Renal cortex interstitium (tissue), 11 donors: ENCODE measurements at regions not wholly inside any gene's neighbourhood (a gene's known extent, or its start where the extent isn't known, plus 50 kb on each side); places are given as distances from the start of the nearest gene placed in this dataset.
"Not testable (repeated sequence)": the region's sequence is repeated elsewhere in the genome, so short reads cannot be mapped to it uniquely, and the experiment has no call there.

Experiments used
- DNase-seq, 11 donors: peaks; one replicate each; pipeline ENCODE4 v3.0.0-alpha.2; 2013; ENCODE audit warnings: low read depth in 9 of 11, low spot score in 4 of 11; ENCODE audit errors: extremely low read depth in 1 of 11

DNA sequence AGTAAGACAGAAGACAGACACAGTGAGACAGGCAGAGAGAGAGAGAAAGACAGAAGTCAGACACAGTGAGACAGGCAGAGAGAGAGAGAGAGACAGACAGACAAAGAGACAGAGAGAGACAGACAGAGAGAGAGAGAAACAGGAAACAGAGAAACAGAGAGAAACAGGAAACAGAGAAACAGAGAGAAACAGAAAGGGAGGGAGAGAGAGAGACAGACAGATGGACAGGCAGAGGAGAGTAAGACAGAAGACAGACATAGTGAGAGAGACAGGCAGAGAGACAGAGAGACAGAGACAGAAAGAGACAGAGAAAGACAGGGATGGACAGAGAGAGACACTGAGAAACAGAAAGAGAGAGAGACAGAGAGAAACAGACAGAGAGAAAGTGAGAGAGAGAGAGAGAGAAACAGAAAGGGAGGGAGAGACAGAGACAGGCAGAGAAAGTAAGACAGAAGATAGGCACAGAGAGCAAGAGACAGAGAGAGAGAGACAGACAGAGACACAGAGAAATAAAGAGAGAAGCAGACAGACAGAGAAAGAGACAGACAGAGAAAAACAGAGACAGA lies 109.3 kb upstream of the ANKRD30BL start:
- DNase-seq = no peak

- not testable (repeated sequence) for DNase-seq
These were observed 110.0 kb upstream of the ANKRD30BL start for GRCh38 chr2:132271794-132272193.

DNA sequence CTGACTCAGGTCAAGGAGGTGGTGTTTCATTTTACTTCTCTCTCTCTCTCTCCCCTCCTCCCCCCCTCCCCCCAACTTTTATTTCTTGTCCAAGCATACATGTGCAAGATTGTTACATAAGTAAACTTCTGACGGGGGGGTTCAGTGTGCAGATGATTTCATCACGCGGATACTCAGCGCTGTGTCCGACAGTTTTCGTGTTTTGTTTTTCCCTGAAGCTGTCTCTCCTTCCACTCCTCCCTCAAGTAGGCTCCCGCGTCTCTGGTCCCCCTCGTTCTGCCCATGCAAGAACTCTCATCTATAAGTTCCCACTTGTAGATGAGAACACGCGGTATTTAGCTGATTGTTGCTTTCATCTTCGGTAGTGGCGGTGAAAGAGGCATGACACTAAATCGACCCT lies 111.0 kb upstream of the ANKRD30BL start:
- DNase-seq = no peak

GRCh38 chr2:132273585-132273984 lies 111.8 kb upstream of the ANKRD30BL start:
- DNase-seq = not testable (repeated sequence)

DNA sequence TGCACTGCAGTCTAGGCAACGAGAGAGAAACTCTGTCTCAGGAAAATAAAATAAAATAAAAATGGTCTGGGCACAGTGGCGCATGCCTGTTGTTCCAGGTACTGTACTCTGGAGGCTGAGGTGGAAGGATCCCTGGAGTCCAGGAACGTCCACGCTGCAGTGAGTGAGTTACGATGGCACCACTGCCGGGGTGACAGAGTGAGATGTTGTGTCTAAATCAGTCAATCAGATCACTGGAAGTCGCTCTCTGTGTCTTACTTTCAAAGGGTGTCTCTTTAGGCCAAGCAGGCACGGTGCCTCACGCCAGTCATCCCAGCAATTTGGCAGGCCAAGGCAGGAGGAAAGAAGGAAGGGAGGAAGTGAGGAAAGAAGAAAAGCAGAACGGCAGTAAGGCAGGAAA lies 112.2 kb upstream of the ANKRD30BL start:
- no peak for DNase-seq

DNA sequence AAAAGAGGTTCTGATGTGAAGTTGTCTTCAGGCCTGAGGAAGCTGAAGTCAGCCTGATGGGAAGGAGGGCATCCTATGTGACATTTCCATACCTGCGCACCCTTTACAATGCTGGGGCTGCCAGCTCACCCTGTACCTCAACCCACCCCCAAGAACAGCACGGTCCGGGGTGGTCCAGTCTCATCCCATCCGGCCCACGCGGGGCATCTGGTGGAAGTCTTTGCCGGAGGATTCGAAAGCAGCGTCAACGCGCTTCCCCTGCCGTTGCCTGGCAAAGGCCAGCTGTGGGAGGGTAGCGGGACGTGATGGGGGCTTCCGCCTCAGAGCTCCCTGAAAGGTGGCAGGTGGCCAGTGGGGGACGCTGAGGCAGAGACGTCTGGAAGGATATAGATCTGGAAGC lies 113.6 kb upstream of the ANKRD30BL start:
- no peak for DNase-seq

DNA sequence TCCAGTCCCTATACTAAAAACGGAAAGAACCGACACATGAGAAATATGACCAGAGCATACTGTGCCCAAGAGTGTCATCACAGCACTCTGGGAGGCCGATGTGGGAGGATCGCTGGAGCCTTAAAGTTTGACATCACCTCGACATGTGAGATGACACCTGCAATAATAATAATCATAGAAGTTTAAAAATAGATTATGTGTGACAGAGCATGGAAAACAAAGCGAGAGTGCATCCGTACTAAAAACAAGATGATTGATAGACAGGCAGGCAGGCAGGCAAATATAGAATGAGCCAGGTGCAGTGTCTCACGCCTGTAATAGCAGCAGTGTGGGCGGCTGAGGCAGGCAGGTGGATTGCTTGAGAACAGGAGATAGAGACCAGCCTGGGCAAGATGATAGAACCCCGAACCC lies 114.8 kb upstream of the ANKRD30BL start:
- DNase-seq = no peak

DNA sequence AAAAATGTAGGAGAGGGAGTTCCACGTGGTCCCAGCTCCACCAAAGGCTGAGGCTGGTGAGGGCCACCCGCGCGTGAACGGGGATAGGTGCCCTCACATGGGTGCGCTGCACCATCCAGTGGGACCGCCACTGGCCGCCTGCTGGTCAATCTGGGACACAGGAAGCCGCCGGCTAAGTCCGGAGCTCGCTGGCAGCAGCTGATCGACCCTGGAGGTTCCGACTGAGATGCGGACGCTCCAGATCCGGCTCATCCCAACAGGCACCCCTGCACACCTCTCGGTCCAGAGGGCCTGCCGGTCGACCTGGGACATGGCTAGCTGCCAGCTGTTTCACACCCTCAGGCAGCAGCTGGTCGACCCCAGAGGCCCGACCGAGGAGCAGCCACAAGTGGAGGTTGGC lies 116.5 kb upstream of the ANKRD30BL start:
- DNase-seq = no peak

GRCh38 chr2:132279344-132279743 lies 117.6 kb upstream of the ANKRD30BL start:
- no peak for DNase-seq

GRCh38 chr2:132279930-132280615 lies 118.3 kb upstream of the ANKRD30BL start:
- DNase-seq = no peak

- DNase-seq = no peak
These were observed 119.2 kb upstream of the ANKRD30BL start for GRCh38 chr2:132280912-132281311.

- not testable (repeated sequence) for DNase-seq
These were observed 120.4 kb upstream of the ANKRD30BL start for GRCh38 chr2:132282104-132282503.

DNA sequence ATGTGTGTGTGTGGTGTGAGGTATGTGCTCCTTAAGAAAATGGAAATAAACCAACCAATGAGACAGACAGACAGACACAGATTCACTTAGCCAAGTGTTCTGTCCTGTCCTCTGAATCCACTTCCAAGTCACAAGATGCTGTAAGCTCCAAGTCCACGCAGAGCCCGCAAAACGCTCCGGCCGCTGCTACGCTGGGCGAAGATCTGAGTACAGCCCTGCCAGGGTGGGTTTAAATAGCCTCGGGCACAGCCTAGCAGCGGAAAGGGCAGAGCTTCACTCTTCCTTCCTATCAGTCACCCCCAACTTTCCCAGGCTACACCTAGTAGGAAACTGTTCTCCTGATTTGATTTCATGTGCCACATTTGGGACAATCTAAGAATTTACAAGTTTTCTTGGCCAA lies 121.2 kb upstream of the ANKRD30BL start:
- no peak for DNase-seq

GRCh38 chr2:132286289-132286911 lies 124.6 kb upstream of the ANKRD30BL start:
- DNase-seq = not testable (repeated sequence)

- DNase-seq = not testable (repeated sequence)
These were observed 126.2 kb upstream of the ANKRD30BL start for GRCh38 chr2:132287910-132288309.

GRCh38 chr2:132289138-132289537 lies 127.4 kb upstream of the ANKRD30BL start:
- DNase-seq = not testable (repeated sequence)

DNA sequence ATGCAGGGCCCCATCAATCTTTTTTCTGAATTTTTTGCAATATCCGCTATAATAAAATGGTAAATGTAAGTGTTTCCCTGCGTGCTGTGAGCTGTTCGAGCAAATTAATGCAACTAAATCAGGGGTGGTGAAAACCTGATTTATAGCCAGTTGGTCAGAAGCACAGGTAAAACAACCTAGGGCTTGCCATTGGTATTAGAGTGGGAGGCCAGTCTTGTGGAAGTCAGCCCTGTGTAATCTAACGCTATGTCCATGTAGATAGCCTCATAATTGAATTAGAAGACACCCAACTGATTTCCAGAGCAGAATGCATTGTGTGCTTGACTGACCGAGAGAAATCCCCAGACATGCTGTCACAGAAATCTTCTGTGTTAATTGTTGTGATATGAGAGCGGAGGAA lies 126.8 kb upstream of the GPR39 start:
- not testable (repeated sequence) for DNase-seq

- DNase-seq = not testable (repeated sequence)
These were observed 115.8 kb upstream of the GPR39 start for GRCh38 chr2:132300592-132301378.

- peak; percentile 27 to 78 (median 64) for DNase-seq
These were observed 111.8 kb upstream of the GPR39 start for GRCh38 chr2:132304661-132305380.
